GM19372 (cell line): ENCODE measurements at regions not wholly inside any gene's neighbourhood (a gene's known extent, or its start where the extent isn't known, plus 50 kb on each side); places are given as distances from the start of the nearest gene placed in this dataset.
"Not testable (repeated sequence)": the region's sequence is repeated elsewhere in the genome, so short reads cannot be mapped to it uniquely, and the experiment has no call there.

Source experiments
- ATAC-seq: cut with Tn5 transposase; IDR thresholded peaks from one replicate; pipeline ENCODE4 v1.9.1; 2021; ENCODE audit warnings: mild to moderate bottlenecking, low read depth, moderate library complexity; ENCODE audit not compliant: unreplicated experiment

- no peak for ATAC-seq
These were observed 644.1 kb upstream of the CITED2 start for GRCh38 chr6:140018588-140018987.

DNA sequence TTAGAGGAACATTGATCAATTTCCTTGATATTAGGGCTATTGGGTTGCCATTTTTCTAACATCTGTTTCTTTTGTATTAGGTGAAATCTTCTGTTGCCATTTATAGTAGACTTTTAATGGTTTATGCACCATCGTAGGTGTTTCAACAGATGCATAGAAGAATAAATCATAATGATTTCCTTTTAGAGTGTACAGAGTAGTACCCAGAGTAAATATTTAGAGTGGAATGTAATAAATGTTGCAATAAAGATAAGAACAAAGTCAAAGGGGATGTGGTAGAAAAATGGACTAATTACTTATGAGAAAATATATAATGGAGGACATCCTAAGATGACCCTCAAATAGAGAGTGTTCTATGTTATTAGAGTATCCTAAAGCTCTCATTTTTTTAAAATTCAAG, 643.0 kb upstream of the CITED2 start:
- ATAC-seq, result no peak

- ATAC-seq, result no peak
These were observed 637.7 kb upstream of the CITED2 start for GRCh38 chr6:140012150-140012549.

DNA sequence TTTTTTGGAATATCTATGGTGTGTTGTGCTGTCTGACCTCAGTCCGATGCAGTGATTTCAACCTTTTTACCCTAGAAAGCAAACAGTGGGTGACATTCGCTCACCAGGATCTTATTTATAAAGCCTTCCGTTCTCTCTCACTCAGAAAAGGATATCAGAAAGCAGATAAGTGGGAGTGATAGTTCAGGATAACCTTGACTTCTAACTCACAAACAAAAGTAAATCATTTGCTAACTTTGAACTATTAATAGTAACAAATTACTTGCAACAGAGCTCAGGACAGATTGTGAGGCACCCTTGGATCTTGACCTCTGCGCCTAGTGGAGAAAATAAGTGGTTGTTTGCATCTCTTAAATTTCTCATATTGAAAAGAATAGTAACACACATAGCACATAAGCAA, 637.1 kb upstream of the CITED2 start:
- ATAC-seq, result no peak

DNA sequence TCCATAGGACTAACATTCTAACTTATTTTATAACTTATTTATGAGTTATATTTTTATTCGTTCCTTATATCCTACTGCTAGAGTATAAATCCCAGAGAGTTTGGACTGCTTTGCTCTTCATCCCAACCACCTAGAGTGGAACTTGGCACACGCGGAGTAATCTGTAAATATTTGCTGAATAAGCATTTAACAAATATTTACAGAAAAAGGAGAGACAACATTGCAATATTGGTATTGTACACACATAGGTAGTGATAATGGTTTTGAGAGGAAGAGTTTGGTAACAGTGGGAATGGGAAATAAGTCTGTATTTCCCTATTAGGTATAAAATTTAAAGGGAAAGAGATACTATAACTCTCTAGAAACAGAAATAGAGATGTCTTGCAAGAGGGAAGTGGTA, 634.8 kb upstream of the CITED2 start:
- ATAC-seq, result no peak

GRCh38 chr6:140007525-140007924, 633.1 kb upstream of the CITED2 start:
- ATAC-seq, result no peak

DNA sequence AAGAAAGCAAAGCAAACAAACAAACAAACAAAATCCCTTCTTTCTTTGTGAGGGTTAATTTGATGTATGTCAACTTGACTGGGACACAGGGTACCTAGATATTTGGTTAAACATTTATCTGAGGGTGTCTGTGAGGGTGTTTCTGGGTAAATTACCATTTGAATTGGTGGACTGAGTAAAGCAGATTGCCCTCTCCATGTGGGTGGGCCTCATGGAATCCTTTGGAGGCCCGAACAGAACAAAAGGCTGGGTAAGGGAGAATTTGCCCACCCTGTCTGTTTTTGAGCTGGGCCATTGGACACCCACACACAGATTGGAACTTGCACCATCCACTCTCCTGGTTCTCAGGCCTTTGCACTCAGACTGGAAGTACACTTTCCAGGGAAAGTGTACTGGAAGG, 628.8 kb upstream of the CITED2 start:
- ATAC-seq, result no peak

- ATAC-seq, result no peak
These were observed 628.1 kb upstream of the CITED2 start for GRCh38 chr6:140002396-140003022.

DNA sequence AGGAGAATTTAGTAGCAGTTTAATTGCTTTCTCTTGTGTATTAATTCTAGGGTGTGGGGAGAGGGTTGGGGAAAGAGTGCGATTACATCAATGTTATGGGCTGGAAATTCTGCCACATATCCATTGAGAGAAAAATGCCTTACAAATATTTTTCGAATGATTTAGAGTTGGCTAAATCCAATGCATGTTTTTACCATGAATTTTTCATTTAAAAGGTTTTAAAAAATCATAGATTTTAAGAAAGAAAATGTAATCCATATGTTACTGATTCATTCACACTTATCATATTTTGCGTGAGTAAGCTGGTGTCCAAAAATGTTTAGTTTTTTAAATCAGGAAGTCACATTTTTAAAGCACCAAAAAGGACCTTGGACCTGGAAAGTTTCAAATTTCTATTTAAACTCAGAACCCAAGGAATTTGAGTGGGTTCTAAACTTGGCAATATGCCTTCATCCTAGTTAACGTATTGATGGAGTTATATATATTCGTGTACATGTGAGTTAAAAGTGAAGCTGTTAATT, 627.4 kb upstream of the CITED2 start:
- ATAC-seq, result no peak

DNA sequence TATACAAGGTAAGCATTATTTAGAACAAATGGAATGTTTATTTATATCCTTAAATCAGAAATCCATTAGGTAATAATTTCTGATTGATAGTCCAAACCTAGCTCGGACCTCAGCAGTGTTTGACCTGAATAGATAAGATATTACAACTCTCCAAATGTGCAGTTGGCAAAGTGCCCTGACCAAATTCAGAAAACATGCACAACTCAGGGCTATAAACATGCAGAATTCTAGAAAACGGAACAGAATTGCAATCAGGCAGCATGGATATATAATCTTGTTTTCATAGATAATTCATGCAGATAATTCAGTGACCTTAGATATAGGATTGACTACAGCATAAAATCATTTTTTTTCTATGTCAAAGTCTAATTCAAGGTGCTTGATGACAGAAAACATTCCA, 626.6 kb upstream of the CITED2 start:
- ATAC-seq, result no peak

DNA sequence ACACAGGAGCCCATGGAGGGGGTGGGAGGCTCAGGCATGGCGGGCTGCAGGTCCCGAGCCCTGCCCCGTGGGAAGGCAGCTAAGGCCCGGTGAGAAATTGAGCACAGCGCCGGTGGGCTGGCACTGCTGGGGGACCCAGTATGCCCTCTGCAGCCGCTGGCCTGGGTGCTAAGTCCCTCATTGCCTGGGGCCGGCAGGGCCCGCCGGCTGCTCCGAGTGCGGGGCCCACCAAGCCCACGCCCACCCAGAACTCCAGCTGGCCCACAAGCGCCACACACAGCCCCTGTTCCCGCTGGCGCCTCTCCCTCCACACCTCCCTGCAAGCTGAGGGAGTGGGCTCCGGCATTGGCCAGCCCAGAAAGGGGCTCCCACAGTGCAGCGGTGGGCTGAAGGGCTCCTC, 625.2 kb upstream of the CITED2 start:
- not testable (repeated sequence) for ATAC-seq

- ATAC-seq, result not testable (repeated sequence)
These were observed 624.0 kb upstream of the CITED2 start for GRCh38 chr6:139998478-139998877.

DNA sequence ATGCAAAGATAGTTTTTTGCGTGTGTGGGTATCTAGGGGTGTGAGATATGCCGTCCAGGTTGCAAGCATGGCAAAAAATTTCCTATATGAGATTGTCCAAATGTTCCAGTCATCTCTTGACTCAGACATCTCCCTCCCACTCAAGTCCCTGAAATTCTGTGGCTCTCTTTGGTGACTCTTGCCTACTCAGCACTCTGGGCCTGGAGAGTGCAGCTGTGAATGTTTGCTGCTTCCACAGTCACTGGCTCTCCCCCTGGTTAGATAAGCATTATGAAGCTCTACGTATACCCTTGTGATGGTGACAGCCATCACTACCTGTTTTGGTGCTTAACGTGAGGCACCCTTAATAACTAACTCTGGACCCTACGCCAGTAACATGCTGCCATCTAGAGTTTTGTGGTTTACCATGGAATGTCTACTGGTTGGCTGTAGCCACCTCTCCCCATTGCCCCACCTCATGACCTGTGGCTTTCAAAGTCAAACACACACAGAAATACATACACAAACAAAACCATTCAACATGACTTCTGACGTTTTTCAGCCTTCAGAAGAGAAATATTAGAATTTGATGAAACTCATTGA, 621.9 kb upstream of the CITED2 start:
- peak; percentile 94 for ATAC-seq

DNA sequence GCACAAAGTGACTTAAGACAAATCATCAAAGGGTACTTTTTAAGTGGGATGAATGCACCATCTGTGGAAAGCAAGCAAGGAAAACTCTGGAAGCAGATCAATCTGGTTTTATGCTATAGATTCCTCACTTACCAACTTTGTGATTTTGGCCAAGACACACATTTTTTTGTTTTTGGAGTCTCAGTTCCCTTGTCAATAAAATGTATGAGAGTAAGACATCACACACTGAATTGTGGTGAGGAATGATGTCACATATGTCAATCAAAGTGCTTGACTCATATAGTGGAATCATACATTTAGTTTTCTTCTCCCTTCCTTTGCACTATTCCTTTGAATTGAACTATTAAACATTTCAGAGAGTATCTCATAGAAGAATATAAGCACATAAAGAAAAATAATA, 620.5 kb upstream of the CITED2 start:
- ATAC-seq, result no peak

DNA sequence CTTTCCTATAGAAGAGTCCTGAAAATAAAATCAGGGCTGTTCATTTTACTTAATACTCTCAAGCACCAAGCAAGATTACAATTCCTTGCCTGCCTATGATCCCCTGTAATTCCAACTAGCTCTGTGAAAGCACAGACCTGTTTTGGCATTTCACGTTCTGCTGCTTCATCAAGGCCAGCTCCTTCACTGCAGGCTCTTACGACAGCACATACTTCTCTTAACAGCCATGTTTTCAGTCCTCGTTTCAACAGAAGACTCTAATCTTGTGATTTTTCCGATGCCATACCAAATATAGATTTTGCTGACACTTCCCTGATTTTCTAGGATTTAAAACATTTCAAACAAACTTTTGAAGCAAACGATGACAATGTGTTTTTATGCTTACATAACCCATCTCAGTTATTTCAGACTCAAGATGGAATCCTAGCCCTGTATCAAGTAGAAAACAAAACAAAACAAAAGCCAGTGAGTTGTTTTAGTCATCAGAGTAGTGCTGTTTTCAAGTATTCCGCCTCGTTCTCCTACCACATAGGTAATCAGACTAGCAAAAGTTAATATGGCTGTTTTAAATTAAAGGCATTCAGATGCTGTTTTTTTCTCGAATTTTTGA, 616.5 kb upstream of the CITED2 start:
- ATAC-seq, result no peak

- ATAC-seq, result no peak
These were observed 615.7 kb upstream of the CITED2 start for GRCh38 chr6:139990026-139990686.

DNA sequence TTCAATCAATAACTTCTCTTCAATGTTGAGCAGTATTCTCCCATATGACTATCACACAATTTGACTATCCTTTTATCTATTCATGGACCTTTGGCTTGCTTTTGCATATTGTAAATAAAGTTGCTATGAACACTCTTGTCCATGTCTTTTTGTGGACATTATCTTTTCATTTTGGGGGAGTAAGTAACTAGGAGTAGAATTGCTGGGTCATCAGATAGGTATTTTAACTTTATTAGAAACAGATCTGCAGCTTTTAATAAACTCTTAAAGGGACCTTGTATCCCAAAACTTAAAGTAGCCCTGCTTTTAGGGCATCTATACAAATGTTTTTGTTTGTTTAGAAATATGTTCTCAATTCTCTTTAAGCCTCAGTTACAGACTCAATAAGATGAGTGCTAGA, 614.2 kb upstream of the CITED2 start:
- ATAC-seq, result no peak

DNA sequence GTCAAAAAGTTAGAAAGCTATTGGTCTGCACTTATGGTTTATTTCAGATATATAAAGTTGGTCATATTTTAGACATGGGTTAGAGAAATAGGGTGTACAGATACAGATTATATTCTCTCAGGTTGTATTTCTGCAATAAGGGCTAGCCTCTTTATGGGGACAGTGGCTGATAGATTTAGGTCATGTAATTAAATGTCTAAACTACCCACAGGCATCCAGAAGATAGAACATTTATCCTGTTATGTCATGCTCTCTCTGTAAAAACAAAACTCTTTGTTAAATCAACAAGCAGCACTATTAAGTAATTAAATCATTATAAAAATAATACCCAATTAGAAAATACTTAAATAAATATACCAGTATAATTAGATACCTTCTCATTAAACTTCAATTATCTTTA, 612.6 kb upstream of the CITED2 start:
- ATAC-seq, result no peak

GRCh38 chr6:139985236-139985815, 610.9 kb upstream of the CITED2 start:
- ATAC-seq, result no peak

- ATAC-seq, result no peak
These were observed 609.9 kb upstream of the CITED2 start for GRCh38 chr6:139984317-139984716.
